Prostate gland (tissue), 2 donors: ENCODE measurements at regions not wholly inside any gene's neighbourhood (a gene's known extent, or its start where the extent isn't known, plus 50 kb on each side); places are given as distances from the start of the nearest gene placed in this dataset.

Experiments
- CTCF ChIP-seq, 4 experiments: fragments of 200-600 bp in 2 of 4; fragments of 450-650 bp in 2 of 4; sonication (generic) in 2 of 4; IDR thresholded peaks; 1 replicate in 3 of 4; 2 replicates in 1 of 4; pipeline ENCODE4 v1.5.1; 2016 to 2019; ENCODE audit warnings: antibody characterized with exemption in 4 of 4, mild to moderate bottlenecking in 2 of 4, moderate library complexity in 2 of 4
- POLR2A ChIP-seq: fragments of 450-650 bp; IDR thresholded peaks from one replicate; pipeline ENCODE4 v1.6.1; 2016; ENCODE audit warnings: antibody characterized with exemption, mild to moderate bottlenecking
- POLR2AphosphoS5 ChIP-seq: sonication (generic); formaldehyde crosslinking; IDR thresholded peaks from one replicate; pipeline ENCODE4 v1.6.1; 2017; ENCODE audit warnings: antibody characterized with exemption

- TF ChIP-seq CTCF (IDR thresholded peaks at IDR 0.05), result no peak
- no peak for TF ChIP-seq POLR2A
- TF ChIP-seq POLR2AphosphoS5, result no peak
Observed at GRCh38 chr5:10081584-10081983, 168.1 kb downstream of the ATPSCKMT start.
